NCI-H69 (cell line): ENCODE measurements at regions not wholly inside any gene's neighbourhood (a gene's known extent, or its start where the extent isn't known, plus 50 kb on each side); places are given as distances from the start of the nearest gene placed in this dataset.

Experiments
- DNase-seq: peaks from one replicate; lab custom pipeline; 2025; lab: John Stamatoyannopoulos, UW

GRCh38 chr20:22466447-22467171, 117.8 kb downstream of the FOXA2 start:
- DNase-seq: peak; percentile 98

- DNase-seq: peak; percentile 69
Observed at GRCh38 chr20:22465622-22466446, 118.5 kb downstream of the FOXA2 start.

- DNase-seq: peak; percentile 85
Observed at GRCh38 chr20:22464312-22465003, 119.9 kb downstream of the FOXA2 start.

- peak; percentile 100 for DNase-seq
Observed at GRCh38 chr20:22462975-22463914, 121.1 kb downstream of the FOXA2 start.

- no peak for DNase-seq
Observed at GRCh38 chr20:22460803-22461202, 123.6 kb downstream of the FOXA2 start.

GRCh38 chr20:22460231-22460630, 124.1 kb downstream of the FOXA2 start:
- peak; percentile 37 for DNase-seq

GRCh38 chr20:22459754-22460153, 124.6 kb downstream of the FOXA2 start:
- peak; percentile 32 for DNase-seq

GRCh38 chr20:22456109-22456508, 128.3 kb downstream of the FOXA2 start:
- DNase-seq: peak; percentile 83

GRCh38 chr20:22455259-22455658, 129.1 kb downstream of the FOXA2 start:
- no peak for DNase-seq

- DNase-seq: peak; percentile 88
Observed at GRCh38 chr20:22453244-22454080, 130.9 kb downstream of the FOXA2 start.

GRCh38 chr20:22452442-22453011, 131.8 kb downstream of the FOXA2 start:
- no peak for DNase-seq

GRCh38 chr20:22450537-22450936, 133.8 kb downstream of the FOXA2 start:
- peak; percentile 54 for DNase-seq

GRCh38 chr20:22449188-22449973, 135.0 kb downstream of the FOXA2 start:
- peak; percentile 93 for DNase-seq

GRCh38 chr20:22447447-22447778, 137.0 kb downstream of the FOXA2 start:
- DNase-seq: no peak

- peak; percentile 20 for DNase-seq
Observed at GRCh38 chr20:22446613-22447446, 137.5 kb downstream of the FOXA2 start.

GRCh38 chr20:22442318-22442717, 142.1 kb downstream of the FOXA2 start:
- DNase-seq: no peak

- peak; percentile 69 for DNase-seq
Observed at GRCh38 chr20:22438926-22439325, 145.4 kb downstream of the FOXA2 start.

- peak; percentile 34 for DNase-seq
Observed at GRCh38 chr20:22438346-22438745, 146.0 kb downstream of the FOXA2 start.

GRCh38 chr20:22437354-22437753, 147.0 kb downstream of the FOXA2 start:
- no peak for DNase-seq
